Common myeloid progenitor, CD34-positive (primary cell): ENCODE measurements at regions not wholly inside any gene's neighbourhood (a gene's known extent, or its start where the extent isn't known, plus 50 kb on each side); places are given as distances from the start of the nearest gene placed in this dataset.

Experiments used
- CTCF ChIA-PET: fragments of 350-600 bp; sonication (Branson Sonifier 250); formaldehyde crosslinking; loops from one replicate; lab custom pipeline; 2021; ENCODE audit warnings: antibody characterized with exemption; lab: Charles Lee
- POLR2A ChIA-PET: fragments of 350-600 bp; sonication (Branson Sonifier 250); formaldehyde crosslinking; loops from one replicate; lab custom pipeline; 2021; ENCODE audit warnings: antibody characterized with exemption; lab: Charles Lee
- DNase-seq, 3 donors: peaks; one replicate each; pipeline versions ENCODE4 v3.0.0 to v3.0.0-alpha.2; 2013
- H3K27ac ChIP-seq, 2 experiments: 1 replicate in 1 of 2; 2 replicates in 1 of 2; pipeline ENCODE4 v1.7.0; 2013; ENCODE audit warnings: inconsistent platforms in 2 of 2, low read length in 2 of 2, mild to moderate bottlenecking in 2 of 2, low read depth in 1 of 2, moderate library complexity in 1 of 2; ENCODE audit not compliant: severe bottlenecking in 2 of 2, insufficient read depth in 1 of 2, poor library complexity in 1 of 2
- H3K27me3 ChIP-seq, 5 experiments: replicated peaks in 2 of 5; 1 replicate in 3 of 5; 2 replicates in 2 of 5; pipeline versions ENCODE4 v1.6.1 to v1.7.0; 2013; ENCODE audit warnings: low read length in 4 of 5, mild to moderate bottlenecking in 2 of 5, moderate library complexity in 2 of 5, inconsistent platforms in 1 of 5; ENCODE audit not compliant: insufficient read depth in 5 of 5, control insufficient read depth in 4 of 5
- H3K36me3 ChIP-seq, 4 experiments: 1 replicate in 2 of 4; 2 replicates in 2 of 4; pipeline versions ENCODE4 v1.6.1 to v1.7.0; 2013; ENCODE audit warnings: low read length in 3 of 4, control low read depth in 1 of 4, mild to moderate bottlenecking in 1 of 4; ENCODE audit not compliant: control insufficient read depth in 4 of 4, insufficient read depth in 4 of 4
- H3K4me1 ChIP-seq, 4 experiments: 1 replicate in 3 of 4; 2 replicates in 1 of 4; pipeline versions ENCODE4 v1.6.1 to v1.7.1; 2013; ENCODE audit warnings: low read length in 3 of 4, mild to moderate bottlenecking in 3 of 4, control low read depth in 1 of 4, inconsistent platforms in 1 of 4, moderate library complexity in 1 of 4; ENCODE audit not compliant: control insufficient read depth in 4 of 4, insufficient read depth in 4 of 4; ENCODE audit errors: control extremely low read depth in 1 of 4
- H3K4me3 ChIP-seq, 7 experiments: 1 replicate in 4 of 7; 2 replicates in 3 of 7; pipeline versions ENCODE4 v1.5.1 to v1.7.0; 2013; ENCODE audit warnings: mild to moderate bottlenecking in 7 of 7, low read length in 6 of 7, moderate library complexity in 6 of 7, inconsistent platforms in 2 of 7, low read depth in 2 of 7, control low read depth in 1 of 7; ENCODE audit not compliant: insufficient read depth in 4 of 7, control insufficient read depth in 1 of 7; ENCODE audit errors: extremely low read depth in 1 of 7
- H3K9me3 ChIP-seq, 5 experiments: 1 replicate in 4 of 5; 2 replicates in 1 of 5; pipeline versions ENCODE4 v1.6.1 to v1.7.1; 2013; ENCODE audit warnings: low read length in 4 of 5, mild to moderate bottlenecking in 2 of 5, inconsistent platforms in 1 of 5, low read depth in 1 of 5, moderate library complexity in 1 of 5; ENCODE audit not compliant: control insufficient read depth in 4 of 5, insufficient read depth in 2 of 5; ENCODE audit errors: control extremely low read depth in 1 of 5
- WGBS: methylation state at CpG from one replicate; pipeline ENCODE4 v1.1.5; 2013; ENCODE audit not compliant: insufficient coverage; 5-methylcytosine and 5-hydroxymethylcytosine counted together

GRCh38 chr11:130726234-130727037 is 189.8 kb downstream of the SNX19 start:
- DNase-seq: no peak
- Histone ChIP-seq H3K36me3 (no peaks in the 10 kb centered on the region), H3K27ac (no peak overlapping the region), H3K4me3 (no peak overlapping the region), H3K4me1 (no peaks in the 10 kb centered on the region), H3K27me3 (peaks cover 0 to 7% (median 0%) of the 10 kb centered on the region in 5 experiments), H3K9me3 (peaks cover 0 to 13% (median 2%) of the 10 kb centered on the region in 5 experiments)
- ChIA-PET POLR2A (no interaction called here), CTCF (no interaction called here)
- WGBS: 92% methylated on average over 11 of the region's 14 CpGs

- ChIA-PET CTCF (interaction anchor here (1.1 kb wide), 1 partner anchor 24 kb away, joined by 3 read pairs; no protein-coding TSS in a partner anchor), POLR2A (no interaction called here)
- Histone ChIP-seq H3K36me3 (no peaks in the 10 kb centered on the region), H3K9me3 (peaks cover 0 to 13% (median 2%) of the 10 kb centered on the region in 5 experiments), H3K27ac (no peak overlapping the region), H3K4me3 (no peak overlapping the region), H3K4me1 (no peaks in the 10 kb centered on the region), H3K27me3 (peaks cover 0 to 6% (median 0%) of the 10 kb centered on the region in 5 experiments)
- no peak for DNase-seq
- WGBS: 95% methylated on average over 7 of the region's 9 CpGs
Measured at GRCh38 chr11:130727157-130728119, 188.8 kb downstream of the SNX19 start.

- no peak overlapping the region for H3K4me3 ChIP-seq
- H3K27ac ChIP-seq: no peak overlapping the region
- 96% methylated on average over 4 of the region's 8 CpGs for WGBS
- no peaks in the 10 kb centered on the region for H3K4me1 ChIP-seq
- H3K9me3 ChIP-seq: peaks cover 0 to 13% (median 2%) of the 10 kb centered on the region in 5 experiments
- POLR2A ChIA-PET: no interaction called here
- CTCF ChIA-PET: interaction anchor here (1.1 kb wide), 1 partner anchor 25 kb away, joined by 3 read pairs; no protein-coding TSS in a partner anchor
- DNase-seq: no peak
- no peaks in the 10 kb centered on the region for H3K36me3 ChIP-seq
- peaks cover 0 to 5% (median 0%) of the 10 kb centered on the region in 5 experiments for H3K27me3 ChIP-seq
Measured at GRCh38 chr11:130728185-130729180, 187.8 kb downstream of the SNX19 start.

GRCh38 chr11:130729193-130729592 is 187.1 kb downstream of the SNX19 start:
- Histone ChIP-seq H3K4me1 (no peaks in the 10 kb centered on the region), H3K9me3 (peaks cover 0 to 13% (median 2%) of the 10 kb centered on the region in 5 experiments), H3K27ac (no peak overlapping the region), H3K27me3 (peaks cover 0 to 5% (median 0%) of the 10 kb centered on the region in 5 experiments), H3K4me3 (no peak overlapping the region), H3K36me3 (no peaks in the 10 kb centered on the region)
- no peak for DNase-seq
- CTCF ChIA-PET: no interaction called here
- POLR2A ChIA-PET: no interaction called here

- peaks cover 0 to 5% (median 0%) of the 10 kb centered on the region in 5 experiments for H3K27me3 ChIP-seq
- no peaks in the 10 kb centered on the region for H3K4me1 ChIP-seq
- ChIA-PET CTCF (no interaction called here), POLR2A (no interaction called here)
- no peak overlapping the region for H3K27ac ChIP-seq
- peaks cover 0 to 18% (median 2%) of the 10 kb centered on the region in 5 experiments for H3K9me3 ChIP-seq
- no peak overlapping the region for H3K4me3 ChIP-seq
- H3K36me3 ChIP-seq: no peaks in the 10 kb centered on the region
- DNase-seq: peak in 2 of 3 donors; percentile 3
- 90% methylated on average over 2 of the region's 4 CpGs for WGBS
Measured at GRCh38 chr11:130729678-130730300, 186.5 kb downstream of the SNX19 start.

GRCh38 chr11:130731401-130731800 is 184.9 kb downstream of the SNX19 start:
- ChIA-PET POLR2A (no interaction called here), CTCF (no interaction called here)
- peaks cover 0 to 5% (median 0%) of the 10 kb centered on the region in 5 experiments for H3K27me3 ChIP-seq
- no peaks in the 10 kb centered on the region for H3K36me3 ChIP-seq
- no peak overlapping the region for H3K27ac ChIP-seq
- H3K4me1 ChIP-seq: no peaks in the 10 kb centered on the region
- DNase-seq: no peak
- WGBS: 100% methylated on average over 2 of the region's 5 CpGs
- peaks cover 0 to 22% (median 3%) of the 10 kb centered on the region in 5 experiments for H3K9me3 ChIP-seq
- no peak overlapping the region for H3K4me3 ChIP-seq
